SK-N-SH (cell line): ENCODE measurements at regions not wholly inside any gene's neighbourhood (a gene's known extent, or its start where the extent isn't known, plus 50 kb on each side); places are given as distances from the start of the nearest gene placed in this dataset.
"Not testable (repeated sequence)": the region's sequence is repeated elsewhere in the genome, so short reads cannot be mapped to it uniquely, and the experiment has no call there.

ENCODE experiments used
- CTCF ChIP-seq: fragments of 200-600 bp; sonication (generic); IDR thresholded peaks from 2 replicates; pipeline ENCODE4 v1.6.1; 2017; ENCODE audit warnings: antibody characterized with exemption, mild to moderate bottlenecking, moderate library complexity
- EP300 ChIP-seq, 2 experiments: IDR thresholded peaks; 2 replicates each; pipeline versions ENCODE4 v1.4.0 to v1.6.1; 2012; ENCODE audit warnings: borderline replicate concordance in 1 of 2, low read depth in 1 of 2, low read length in 1 of 2
- EZH2phosphoT487 ChIP-seq: fragments of 200-600 bp; sonication (generic); IDR thresholded peaks from 2 replicates; pipeline ENCODE4 v1.6.1; 2017; ENCODE audit warnings: low read depth, mixed run types, mild to moderate bottlenecking, antibody characterized with exemption, moderate library complexity, borderline replicate concordance
- NFIC ChIP-seq: IDR thresholded peaks from 2 replicates; pipeline ENCODE4 v1.4.0; 2012; ENCODE audit warnings: borderline replicate concordance
- RAD21 ChIP-seq: IDR thresholded peaks from 2 replicates; pipeline ENCODE4 v1.6.1; 2012; ENCODE audit warnings: mild to moderate bottlenecking, low read length
- RXRA ChIP-seq: IDR thresholded peaks from 2 replicates; pipeline ENCODE4 v1.4.0; 2012; ENCODE audit warnings: low read depth, mild to moderate bottlenecking, borderline replicate concordance
- TEAD4 ChIP-seq: IDR thresholded peaks from 2 replicates; pipeline ENCODE4 v1.4.0; 2012; ENCODE audit warnings: mild to moderate bottlenecking, borderline replicate concordance; ENCODE audit not compliant: insufficient read depth

GRCh38 chr17:34089042-34089441, 166.0 kb upstream of the CCL2 start:
- not testable (repeated sequence) for TF ChIP-seq CTCF; RXRA; RAD21; EP300 (IDR thresholded peaks at IDR 0.05; ENCODE audit: borderline replicate concordance in 1 of 2, low read depth in 1 of 2, low read length in 1 of 2); TEAD4; NFIC; EZH2phosphoT487
